A549 (cell line): ENCODE measurements at regions not wholly inside any gene's neighbourhood (a gene's known extent, or its start where the extent isn't known, plus 50 kb on each side); places are given as distances from the start of the nearest gene placed in this dataset.

Source experiments
- ATAC-seq, 2 experiments: fragments of 200-7000 bp in 1 of 2; fragments of >200 bp in 1 of 2; cut with Nextera tagmentation in 1 of 2; cut with Tn5 transposase in 1 of 2; 3 replicates each; pipeline versions ENCODE4 v1.8.0 to v1.9.1; 2018 to 2020; ENCODE audit warnings: mild to moderate bottlenecking in 1 of 2, moderate library complexity in 1 of 2
- CTCF ChIA-PET: fragments of 300-600 bp; sonication (Branson Sonifier 250); formaldehyde crosslinking; extraction: SDS; loops from one replicate; lab custom pipeline; 2021; ENCODE audit warnings: antibody characterized with exemption, inconsistent platforms; lab: Yijun Ruan, JAX
- POLR2A ChIA-PET: fragments of 350-600 bp; formaldehyde crosslinking; extraction: SDS; loops from one replicate; lab custom pipeline; 2021; ENCODE audit warnings: antibody characterized with exemption, inconsistent platforms; lab: Yijun Ruan, JAX
- DNase-seq, 2 experiments: peaks; one replicate each; pipeline versions ENCODE4 v3.0.0 to v3.0.0-alpha.2; 2011 to 2016; ENCODE audit warnings: low read depth in 1 of 2, low spot score in 1 of 2
- FAIRE-seq: peaks from 2 replicates; lab custom pipeline; 2011; peaks lifted over from hg19 to GRCh38; lab: Jason Lieb, UNC
- H3K27ac ChIP-seq, 2 experiments: fragments of >200 bp; sonication (Bioruptor Twin); formaldehyde crosslinking; 3 replicates each; pipeline ENCODE4 v1.5.1; 2016 to 2017
- H3K4me1 ChIP-seq: fragments of >200 bp; sonication (Bioruptor Twin); formaldehyde crosslinking; 3 replicates; pipeline ENCODE4 v1.6.1; 2016
- H3K4me2 ChIP-seq: fragments of >200 bp; sonication (Bioruptor Twin); formaldehyde crosslinking; 3 replicates; pipeline ENCODE4 v1.6.1; 2016
- H3K4me3 ChIP-seq: fragments of >200 bp; sonication (Bioruptor Twin); formaldehyde crosslinking; 3 replicates; pipeline ENCODE4 v1.5.1; 2016
- H3K9me3 ChIP-seq: fragments of >200 bp; sonication (Bioruptor Twin); formaldehyde crosslinking; 3 replicates; pipeline ENCODE4 v1.6.1; 2016
- CBX2 ChIP-seq: fragments of 200-600 bp; sonication (generic); IDR thresholded peaks from 2 replicates; pipeline ENCODE4 v1.6.1; 2016; ENCODE audit warnings: low read depth, mild to moderate bottlenecking, borderline replicate concordance
- CHD2 ChIP-seq: fragments of 150-350 bp; IDR thresholded peaks from 2 replicates; pipeline ENCODE4 v1.6.1; 2014; ENCODE audit warnings: low read length; ENCODE audit not compliant: partially characterized antibody
- CHD4 ChIP-seq: fragments of 200-600 bp; sonication (generic); IDR thresholded peaks from 2 replicates; pipeline ENCODE4 v1.6.1; 2016; ENCODE audit warnings: antibody characterized with exemption, mild to moderate bottlenecking, borderline replicate concordance
- E2F6 ChIP-seq: IDR thresholded peaks from 2 replicates; pipeline ENCODE4 v1.6.1; 2012; ENCODE audit warnings: low read depth, borderline replicate concordance
- EP300 ChIP-seq, 2 experiments: fragments of >200 bp; sonication (Bioruptor Twin); formaldehyde crosslinking; IDR thresholded peaks; 2 replicates in 1 of 2; 3 replicates in 1 of 2; pipeline ENCODE4 v1.6.1; 2016 to 2017
- ESRRA ChIP-seq: fragments of 150-350 bp; IDR thresholded peaks from 2 replicates; pipeline ENCODE4 v1.6.1; 2014; ENCODE audit warnings: mild to moderate bottlenecking, low read length, borderline replicate concordance
- FOSL2 ChIP-seq, 2 experiments: fragments of 450-650 bp in 1 of 2; fragments of >200 bp in 1 of 2; sonication (Bioruptor Twin) in 1 of 2; formaldehyde crosslinking; IDR thresholded peaks; 2 replicates each; pipeline versions ENCODE4 v1.5.0 to v1.6.1; 2016 to 2020; ENCODE audit warnings: mild to moderate bottlenecking in 1 of 2, moderate library complexity in 1 of 2
- GATA3 ChIP-seq: IDR thresholded peaks from 2 replicates; pipeline ENCODE4 v1.6.1; 2012; ENCODE audit warnings: borderline replicate concordance
- HDAC2 ChIP-seq: fragments of 200-600 bp; sonication (generic); IDR thresholded peaks from 2 replicates; pipeline ENCODE4 v1.6.1; 2016
- HOXB5 ChIP-seq: fragments of 250-450 bp; sonication (Bioruptor Pico); IDR thresholded peaks from 2 replicates; pipeline ENCODE4 v1.5.0; 2020; ENCODE audit warnings: mild to moderate bottlenecking, moderate library complexity
- JUN ChIP-seq, 2 experiments: fragments of >200 bp; sonication (Bioruptor Twin); formaldehyde crosslinking; IDR thresholded peaks; 2 replicates in 1 of 2; 3 replicates in 1 of 2; pipeline ENCODE4 v1.6.1; 2016 to 2017
- KDM1A ChIP-seq: fragments of 200-600 bp; sonication (generic); IDR thresholded peaks from 2 replicates; pipeline ENCODE4 v1.6.1; 2016; ENCODE audit warnings: low read depth, mild to moderate bottlenecking
- MAX ChIP-seq: IDR thresholded peaks from 2 replicates; pipeline ENCODE4 v1.6.1; 2012
- NR3C1 ChIP-seq: fragments of >200 bp; sonication (Bioruptor Twin); formaldehyde crosslinking; IDR thresholded peaks from 3 replicates; pipeline ENCODE4 v1.6.1; 2017
- POLR2AphosphoS2 ChIP-seq: conservative IDR thresholded peaks from 2 replicates; pipeline ENCODE4 v1.6.1; 2012; ENCODE audit warnings: low read length, improper control_type of control experiment, inconsistent platforms
- RARB ChIP-seq: fragments of 250-450 bp; sonication (Bioruptor Pico); IDR thresholded peaks from 2 replicates; pipeline ENCODE4 v1.8.0; 2021; ENCODE audit warnings: mild to moderate bottlenecking, moderate library complexity
- SMC3 ChIP-seq: fragments of >200 bp; sonication (Bioruptor Twin); formaldehyde crosslinking; IDR thresholded peaks from 3 replicates; pipeline ENCODE4 v1.6.1; 2018; ENCODE audit warnings: inconsistent platforms
- TP53 ChIP-seq: fragments of 250-450 bp; sonication (Bioruptor Pico); IDR thresholded peaks from 2 replicates; pipeline ENCODE4 v1.5.0; 2021; ENCODE audit warnings: mild to moderate bottlenecking, moderate library complexity
- USF2 ChIP-seq: fragments of 450-650 bp; IDR thresholded peaks from 2 replicates; pipeline ENCODE4 v1.6.1; 2014; ENCODE audit warnings: antibody characterized with exemption
- ZC3H11A ChIP-seq: fragments of 450-650 bp; IDR thresholded peaks from 2 replicates; pipeline ENCODE4 v1.6.1; 2014; ENCODE audit warnings: antibody characterized with exemption, mild to moderate bottlenecking
- ZFP36 ChIP-seq: fragments of 450-650 bp; IDR thresholded peaks from 2 replicates; pipeline ENCODE4 v1.6.1; 2014; ENCODE audit warnings: borderline replicate concordance; ENCODE audit not compliant: partially characterized antibody
- WGBS: methylation state at CpG from one replicate; pipeline ENCODE4 v1.1.6; 2017; ENCODE audit errors: missing lambda C conversion rate; 5-methylcytosine and 5-hydroxymethylcytosine counted together

- Histone ChIP-seq H3K4me3 (no peak overlapping the region), H3K9me3 (peaks cover 24% of the 10 kb centered on the region), H3K27ac (no peak overlapping the region), H3K4me2 (no peak overlapping the region), H3K4me1 (peaks cover 8% of the 10 kb centered on the region)
- CTCF ChIA-PET = no interaction called here
- whole genome bisulfite sequencing = 6% methylated on average over 2 of the region's 2 CpGs
- no peak for FAIRE-seq
- no peak for TF ChIP-seq JUN (IDR thresholded peaks at IDR 0.05)
- TF ChIP-seq ZFP36 = no peak
- TF ChIP-seq NR3C1 = no peak
- TF ChIP-seq ZC3H11A = no peak
- TF ChIP-seq SMC3 = no peak
- no peak for TF ChIP-seq ESRRA
- TF ChIP-seq HOXB5 (CRISPR knock-in tag) = no peak
- TF ChIP-seq HDAC2 = no peak
- TF ChIP-seq USF2 = no peak
- no peak for TF ChIP-seq CHD4
- no peak for TF ChIP-seq POLR2AphosphoS2
- TF ChIP-seq CHD2 = no peak
- TF ChIP-seq MAX = no peak
- no peak for TF ChIP-seq E2F6
- TF ChIP-seq GATA3 = no peak
- no peak for TF ChIP-seq KDM1A
- no peak for TF ChIP-seq TP53 (CRISPR knock-in tag)
- POLR2A ChIA-PET = no interaction called here
- no peak for ATAC-seq
- DNase-seq = no peak
Measured at GRCh38 chr12:89787763-89788162, 79.1 kb upstream of the ATP2B1 start.

GRCh38 chr12:89786177-89786810 lies 77.7 kb upstream of the ATP2B1 start:
- peaks cover 13% of the 10 kb centered on the region for H3K4me1 ChIP-seq
- H3K4me3 ChIP-seq = no peak overlapping the region
- peaks cover 24% of the 10 kb centered on the region for H3K9me3 ChIP-seq
- DNase-seq (peak in 1 of 2 experiments; percentile 25), ATAC-seq (no peak)
- CTCF ChIA-PET = interaction anchor here (0.9 kb wide), 1 partner anchor 962 kb away, joined by 3 read pairs; no protein-coding TSS in a partner anchor
- no peak for TF ChIP-seq SMC3
- TF ChIP-seq RARB (CRISPR knock-in tag) = no peak
- TF ChIP-seq ZFP36 = peak; percentile 97
- TF ChIP-seq, all 56 proteins: peak for 1
- Histone ChIP-seq H3K4me2 (no peak overlapping the region), H3K27ac (no peak overlapping the region)
- no peak for FAIRE-seq
- WGBS = 45% methylated on average over 2 of the region's 2 CpGs
- POLR2A ChIA-PET = no interaction called here

GRCh38 chr12:89783359-89784060 lies 74.9 kb upstream of the ATP2B1 start:
- ATAC-seq = peak; percentile 66 to 73; a peak in 5 of 6 replicates
- DNase-seq = peak in 1 of 2 experiments; percentile 18
- Histone ChIP-seq H3K4me3 (no peak overlapping the region), H3K4me2 (0 out of 3 replicates have a peak overlapping the region, but pooled peaks have one; percentile 11), H3K9me3 (peaks cover 24% of the 10 kb centered on the region)
- 58% methylated on average over 3 of the region's 3 CpGs for WGBS
- FAIRE-seq = no peak
- CTCF ChIA-PET = interaction anchor here (0.7 kb wide), 1 partner anchor 12 kb away, joined by 4 read pairs; no protein-coding TSS in a partner anchor
- TF ChIP-seq FOSL2 (IDR thresholded peaks at IDR 0.05) (no peak), FOSL2 (CRISPR knock-in tag; IDR thresholded peaks at IDR 0.05) (no peak), EP300 (IDR thresholded peaks at IDR 0.05) (no peak), CBX2 (no peak)
- TF ChIP-seq, all 56 proteins: peak for 0
- H3K27ac ChIP-seq = peak overlapping the region; percentile 0 to 55; a peak in 3 of 6 replicates
- POLR2A ChIA-PET = no interaction called here
- peaks cover 25% of the 10 kb centered on the region for H3K4me1 ChIP-seq
